DND-41 (cell line): ENCODE measurements at regions not wholly inside any gene's neighbourhood (a gene's known extent, or its start where the extent isn't known, plus 50 kb on each side); places are given as distances from the start of the nearest gene placed in this dataset.

ENCODE experiments used
- ATAC-seq: fragments of 200-7000 bp; cut with Tn5 transposase; 3 replicates; pipeline ENCODE4 v1.9.1; 2021; ENCODE audit warnings: low read depth; ENCODE audit not compliant: insufficient read depth
- DNase-seq: peaks from one replicate; pipeline ENCODE4 v3.0.0-alpha.2; 2020
- H2AFZ ChIP-seq: 2 replicates; pipeline ENCODE4 v1.6.0; 2012; ENCODE audit warnings: low read depth, low read length
- H3K27ac ChIP-seq: 2 replicates; pipeline ENCODE4 v1.5.1; 2012; ENCODE audit warnings: low read length, inconsistent platforms
- H3K27me3 ChIP-seq: fragments of 200-600 bp; sonication (generic); 2 replicates; pipeline ENCODE4 v1.6.0; 2012; ENCODE audit warnings: low read length, mild to moderate bottlenecking, inconsistent platforms; ENCODE audit not compliant: insufficient read depth, poor library complexity
- H3K36me3 ChIP-seq: 2 replicates; pipeline ENCODE4 v1.5.1; 2012; ENCODE audit warnings: low read length, inconsistent platforms; ENCODE audit not compliant: insufficient read depth
- H3K4me1 ChIP-seq: 2 replicates; pipeline ENCODE4 v1.5.1; 2012; ENCODE audit warnings: mild to moderate bottlenecking, low read length; ENCODE audit not compliant: insufficient read depth
- H3K4me2 ChIP-seq: 2 replicates; pipeline ENCODE4 v1.6.0; 2012; ENCODE audit warnings: mild to moderate bottlenecking, moderate library complexity, low read length, inconsistent platforms; ENCODE audit not compliant: insufficient read depth
- H3K4me3 ChIP-seq, 2 experiments: fragments of 200-600 bp in 1 of 2; shearing (Covaris generic) in 1 of 2; 2 replicates each; pipeline ENCODE4 v1.5.1; 2012 to 2016; ENCODE audit warnings: inconsistent platforms in 2 of 2, low read length in 2 of 2, mild to moderate bottlenecking in 2 of 2, low read depth in 1 of 2, moderate library complexity in 1 of 2
- H3K79me2 ChIP-seq: 2 replicates; pipeline ENCODE4 v1.6.0; 2012; ENCODE audit warnings: low read length, inconsistent platforms; ENCODE audit not compliant: insufficient read depth
- H3K9ac ChIP-seq: 2 replicates; pipeline ENCODE4 v1.6.0; 2012; ENCODE audit warnings: low read depth, mild to moderate bottlenecking, inconsistent platforms, low read length, moderate library complexity
- H3K9me3 ChIP-seq: 2 replicates; pipeline ENCODE4 v1.5.1; 2012; ENCODE audit warnings: low read length, moderate library complexity, mild to moderate bottlenecking, inconsistent platforms; ENCODE audit not compliant: insufficient read depth, severe bottlenecking
- H4K20me1 ChIP-seq: 2 replicates; pipeline ENCODE4 v1.6.0; 2012; ENCODE audit warnings: low read length; ENCODE audit not compliant: insufficient read depth
- EZH2 ChIP-seq: IDR thresholded peaks from 3 replicates; pipeline ENCODE4 v1.6.1; 2012; ENCODE audit warnings: borderline replicate concordance, low read depth, mild to moderate bottlenecking, moderate library complexity, low read length, inconsistent platforms; ENCODE audit not compliant: severe bottlenecking
- TF ChIP-seq, protein P1 (sequence below): IDR thresholded peaks from 2 replicates; pipeline ENCODE4 v1.5.1; 2012; ENCODE audit warnings: borderline replicate concordance, low read length, moderate library complexity, mild to moderate bottlenecking; ENCODE audit not compliant: poor library complexity, severe bottlenecking; ENCODE audit errors: extremely low read depth

DNA sequence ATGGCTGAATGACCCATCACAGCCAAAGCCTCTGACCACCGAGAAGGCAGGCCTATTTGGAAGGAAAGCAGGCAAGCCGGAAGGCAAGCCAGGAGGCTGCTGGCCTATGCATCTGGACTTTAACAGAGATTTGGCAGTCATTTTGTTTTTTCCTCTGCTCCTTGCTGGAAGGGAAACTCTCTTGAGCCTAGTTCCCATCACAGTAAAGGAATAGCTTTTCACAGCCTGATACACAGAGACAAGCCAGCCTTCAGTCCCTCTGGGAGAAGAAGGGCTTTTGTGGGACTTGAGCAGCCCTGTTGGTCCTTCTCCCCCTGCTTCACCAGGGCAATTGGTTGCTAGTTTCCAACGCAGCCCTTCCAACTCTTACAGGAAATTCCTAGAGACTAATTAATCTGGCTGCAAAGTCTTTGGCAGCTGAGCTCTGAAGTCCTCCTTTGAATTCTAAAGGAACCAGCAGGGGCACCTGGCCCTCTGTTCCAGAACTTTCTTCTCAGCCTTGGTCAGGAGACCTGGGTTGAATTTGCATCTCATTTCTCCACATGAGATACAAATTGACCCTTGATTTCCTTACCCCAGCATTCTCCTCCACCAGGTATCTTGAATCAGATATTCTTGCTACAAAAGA is 157.3 kb upstream of the EPB41L4A start:
- Histone ChIP-seq H2AFZ (no peak overlapping the region), H3K4me3 (no peak overlapping the region), H3K36me3 (no peaks in the 10 kb centered on the region), H3K9ac (no peak overlapping the region), H3K27ac (no peak overlapping the region), H3K4me1 (no peaks in the 10 kb centered on the region), H4K20me1 (no peaks in the 10 kb centered on the region), H3K4me2 (no peak overlapping the region), H3K79me2 (no peaks in the 10 kb centered on the region), H3K27me3 (peaks cover 3% of the 10 kb centered on the region), H3K9me3 (no peaks in the 10 kb centered on the region)
- DNase-seq (no peak), ATAC-seq (no peak)
- TF ChIP-seq, protein P1, sequence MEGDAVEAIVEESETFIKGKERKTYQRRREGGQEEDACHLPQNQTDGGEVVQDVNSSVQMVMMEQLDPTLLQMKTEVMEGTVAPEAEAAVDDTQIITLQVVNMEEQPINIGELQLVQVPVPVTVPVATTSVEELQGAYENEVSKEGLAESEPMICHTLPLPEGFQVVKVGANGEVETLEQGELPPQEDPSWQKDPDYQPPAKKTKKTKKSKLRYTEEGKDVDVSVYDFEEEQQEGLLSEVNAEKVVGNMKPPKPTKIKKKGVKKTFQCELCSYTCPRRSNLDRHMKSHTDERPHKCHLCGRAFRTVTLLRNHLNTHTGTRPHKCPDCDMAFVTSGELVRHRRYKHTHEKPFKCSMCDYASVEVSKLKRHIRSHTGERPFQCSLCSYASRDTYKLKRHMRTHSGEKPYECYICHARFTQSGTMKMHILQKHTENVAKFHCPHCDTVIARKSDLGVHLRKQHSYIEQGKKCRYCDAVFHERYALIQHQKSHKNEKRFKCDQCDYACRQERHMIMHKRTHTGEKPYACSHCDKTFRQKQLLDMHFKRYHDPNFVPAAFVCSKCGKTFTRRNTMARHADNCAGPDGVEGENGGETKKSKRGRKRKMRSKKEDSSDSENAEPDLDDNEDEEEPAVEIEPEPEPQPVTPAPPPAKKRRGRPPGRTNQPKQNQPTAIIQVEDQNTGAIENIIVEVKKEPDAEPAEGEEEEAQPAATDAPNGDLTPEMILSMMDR: no peak
- TF ChIP-seq EZH2: no peak

DNA sequence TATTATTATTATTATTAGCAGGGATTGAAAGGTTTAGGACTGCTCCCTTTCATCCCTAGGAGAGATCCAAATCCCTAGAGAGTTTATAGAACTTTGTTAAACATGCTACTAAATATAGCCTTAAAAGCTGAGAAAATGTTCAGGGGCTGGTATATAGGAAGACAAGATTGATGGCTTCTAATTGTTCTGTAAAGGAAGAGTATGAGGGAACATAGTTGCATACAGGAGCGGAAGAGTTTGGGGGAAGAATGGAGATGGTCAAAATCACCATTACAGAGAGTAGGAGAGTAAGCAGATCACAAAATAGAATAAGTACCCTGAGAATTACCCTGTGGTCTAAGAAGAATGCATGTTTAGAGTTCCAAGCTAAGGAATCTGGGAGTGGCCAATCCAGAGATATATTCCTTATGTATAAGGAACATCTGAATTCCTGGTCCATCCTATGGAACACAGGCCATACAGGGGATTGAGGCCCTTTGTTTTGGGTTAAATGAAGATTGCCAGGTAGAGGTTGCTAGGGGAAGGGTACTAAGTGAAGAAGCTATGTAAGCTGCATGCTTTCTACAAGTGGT is 158.0 kb upstream of the APC start:
- no peak overlapping the region for H3K27ac ChIP-seq
- no peaks in the 10 kb centered on the region for H3K4me1 ChIP-seq
- no peaks in the 10 kb centered on the region for H3K9me3 ChIP-seq
- no peak for DNase-seq
- H3K36me3 ChIP-seq: no peaks in the 10 kb centered on the region
- no peak overlapping the region for H3K4me2 ChIP-seq
- peaks cover under 1% of the 10 kb centered on the region for H3K27me3 ChIP-seq
- H3K79me2 ChIP-seq: no peaks in the 10 kb centered on the region
- no peak overlapping the region for H3K9ac ChIP-seq
- no peak overlapping the region for H3K4me3 ChIP-seq
- no peak for ATAC-seq
- TF ChIP-seq, protein P1: no peak
- TF ChIP-seq EZH2: no peak
- H2AFZ ChIP-seq: no peak overlapping the region
- no peaks in the 10 kb centered on the region for H4K20me1 ChIP-seq

DNA sequence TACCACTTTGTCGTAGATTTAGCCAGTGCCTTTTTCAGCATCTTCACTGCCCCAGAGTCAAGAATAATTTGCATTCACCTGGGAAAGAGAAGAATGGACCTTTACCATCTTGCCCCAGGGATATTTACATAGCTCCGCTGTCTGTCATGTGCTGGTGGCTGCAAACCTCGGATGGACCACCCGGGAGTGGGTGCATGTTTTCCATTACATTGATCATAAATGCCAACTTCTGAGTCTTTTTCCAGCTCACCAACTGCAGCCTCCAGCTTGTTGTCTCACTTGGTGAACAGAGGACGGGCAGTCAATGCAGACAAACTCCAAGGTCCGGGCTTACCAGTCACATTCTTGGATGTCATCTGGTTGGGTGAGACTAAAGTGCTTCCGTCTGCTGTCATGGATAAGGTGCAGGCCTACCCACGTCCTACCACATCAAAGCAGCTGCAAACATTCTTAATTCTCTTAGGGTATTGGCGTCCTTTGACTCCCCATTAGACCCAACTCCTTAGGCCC is 155.8 kb upstream of the APC start:
- Histone ChIP-seq H3K4me2 (no peak overlapping the region), H3K9ac (no peak overlapping the region), H3K9me3 (no peaks in the 10 kb centered on the region), H2AFZ (no peak overlapping the region), H3K4me3 (no peak overlapping the region), H3K4me1 (no peaks in the 10 kb centered on the region), H3K36me3 (no peaks in the 10 kb centered on the region), H3K27me3 (no peaks in the 10 kb centered on the region), H3K27ac (no peak overlapping the region), H3K79me2 (no peaks in the 10 kb centered on the region), H4K20me1 (no peaks in the 10 kb centered on the region)
- ATAC-seq (peak; percentile 48), DNase-seq (no peak)
- TF ChIP-seq, protein P1: no peak
- TF ChIP-seq EZH2: no peak
